ENCODE measurements at regions not wholly inside any gene's neighbourhood (a gene's known extent, or its start where the extent isn't known, plus 50 kb on each side); places are given as distances from the start of the nearest gene placed in this dataset.

DNA sequence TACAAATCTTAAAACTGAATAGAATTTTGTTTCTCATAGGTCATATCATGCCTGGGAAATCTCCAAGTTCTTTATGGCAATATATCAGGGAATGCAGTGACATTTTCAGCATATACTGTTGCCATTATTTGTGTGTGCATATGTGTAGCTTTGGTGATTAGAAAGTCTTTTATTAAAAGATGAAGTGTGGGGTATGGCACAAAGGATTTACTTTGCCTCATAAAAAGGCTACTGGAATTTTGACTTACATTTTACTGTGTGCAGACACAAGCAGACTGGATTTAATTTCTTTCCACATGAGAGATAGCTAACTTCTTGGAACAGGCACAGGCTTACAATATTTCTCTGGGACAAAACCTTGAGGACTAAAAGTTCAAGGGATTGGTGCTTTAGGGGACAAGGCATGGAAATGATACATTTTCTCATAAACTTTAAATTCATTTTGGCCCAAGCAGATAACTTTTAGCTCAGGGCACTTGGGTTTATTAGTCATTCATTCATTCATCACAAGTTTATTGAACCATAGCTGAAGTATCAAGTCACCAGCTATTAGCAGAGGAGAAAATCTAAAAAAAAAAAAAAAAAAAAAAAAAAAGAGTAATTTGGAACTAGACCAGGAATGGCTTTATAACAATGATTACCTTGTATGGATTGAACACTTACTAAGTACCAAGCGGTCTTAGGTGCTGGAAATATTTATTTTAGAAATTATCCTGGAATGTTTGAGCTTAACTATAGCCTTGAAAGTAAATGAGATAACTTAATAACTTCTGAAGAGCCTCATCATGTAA, 191.5 kb downstream of the SLIT2 start:
- TF ChIP-seq, protein P1, sequence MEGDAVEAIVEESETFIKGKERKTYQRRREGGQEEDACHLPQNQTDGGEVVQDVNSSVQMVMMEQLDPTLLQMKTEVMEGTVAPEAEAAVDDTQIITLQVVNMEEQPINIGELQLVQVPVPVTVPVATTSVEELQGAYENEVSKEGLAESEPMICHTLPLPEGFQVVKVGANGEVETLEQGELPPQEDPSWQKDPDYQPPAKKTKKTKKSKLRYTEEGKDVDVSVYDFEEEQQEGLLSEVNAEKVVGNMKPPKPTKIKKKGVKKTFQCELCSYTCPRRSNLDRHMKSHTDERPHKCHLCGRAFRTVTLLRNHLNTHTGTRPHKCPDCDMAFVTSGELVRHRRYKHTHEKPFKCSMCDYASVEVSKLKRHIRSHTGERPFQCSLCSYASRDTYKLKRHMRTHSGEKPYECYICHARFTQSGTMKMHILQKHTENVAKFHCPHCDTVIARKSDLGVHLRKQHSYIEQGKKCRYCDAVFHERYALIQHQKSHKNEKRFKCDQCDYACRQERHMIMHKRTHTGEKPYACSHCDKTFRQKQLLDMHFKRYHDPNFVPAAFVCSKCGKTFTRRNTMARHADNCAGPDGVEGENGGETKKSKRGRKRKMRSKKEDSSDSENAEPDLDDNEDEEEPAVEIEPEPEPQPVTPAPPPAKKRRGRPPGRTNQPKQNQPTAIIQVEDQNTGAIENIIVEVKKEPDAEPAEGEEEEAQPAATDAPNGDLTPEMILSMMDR (IDR thresholded peaks at IDR 0.05) = no peak
- TF ChIP-seq POLR2A (IDR thresholded peaks at IDR 0.05) = no peak
